ENCODE measurements at regions not wholly inside any gene's neighbourhood (a gene's known extent, or its start where the extent isn't known, plus 50 kb on each side); places are given as distances from the start of the nearest gene placed in this dataset.

DNA sequence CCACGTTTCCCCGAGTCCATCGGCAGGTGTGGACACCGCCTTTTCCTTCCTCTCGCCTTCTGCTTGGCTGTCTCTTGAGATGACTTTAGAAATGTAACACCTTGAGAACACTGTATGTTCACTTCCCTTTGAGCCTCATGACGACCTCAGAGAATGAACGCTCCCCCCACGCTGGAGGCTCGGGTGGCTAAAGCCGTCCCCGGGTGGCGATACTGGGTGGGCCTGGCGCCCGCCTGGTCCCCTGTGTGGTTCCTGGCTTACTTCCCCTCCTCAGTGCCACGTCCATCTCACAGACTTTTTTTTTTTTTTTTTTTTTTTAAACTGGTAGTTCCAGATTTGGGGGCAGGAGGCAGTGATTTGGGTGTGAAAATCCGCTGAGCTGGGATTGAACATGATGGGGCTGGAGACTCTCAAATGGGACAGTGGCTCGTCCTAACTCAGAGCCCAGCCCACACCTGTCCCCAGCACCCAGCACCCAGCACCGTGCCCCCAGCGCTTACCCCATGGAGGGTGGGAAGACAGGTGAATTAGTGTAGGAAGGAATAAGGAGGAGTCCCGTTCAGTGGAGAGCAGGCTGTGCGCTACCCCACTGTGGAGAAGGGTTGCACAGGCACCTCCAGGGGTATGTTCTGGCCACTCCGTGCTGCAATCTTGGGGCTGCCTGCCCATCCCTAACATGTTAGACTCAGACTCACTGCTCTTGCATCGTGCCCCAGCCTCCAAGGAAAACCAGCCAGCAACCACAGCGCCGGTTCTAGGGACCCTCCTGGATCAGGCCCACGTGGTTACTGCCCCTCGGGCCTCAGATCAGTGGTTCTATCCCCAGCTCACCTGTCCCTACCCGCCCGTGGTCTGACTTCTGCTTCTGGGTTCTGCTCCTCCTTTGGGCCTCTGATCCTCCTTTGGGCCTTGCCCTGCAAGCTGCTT is 174.0 kb downstream of the ASB1 start:
- no peak for TF ChIP-seq POLR2A (IDR thresholded peaks at IDR 0.05)
- TF ChIP-seq, protein P1, sequence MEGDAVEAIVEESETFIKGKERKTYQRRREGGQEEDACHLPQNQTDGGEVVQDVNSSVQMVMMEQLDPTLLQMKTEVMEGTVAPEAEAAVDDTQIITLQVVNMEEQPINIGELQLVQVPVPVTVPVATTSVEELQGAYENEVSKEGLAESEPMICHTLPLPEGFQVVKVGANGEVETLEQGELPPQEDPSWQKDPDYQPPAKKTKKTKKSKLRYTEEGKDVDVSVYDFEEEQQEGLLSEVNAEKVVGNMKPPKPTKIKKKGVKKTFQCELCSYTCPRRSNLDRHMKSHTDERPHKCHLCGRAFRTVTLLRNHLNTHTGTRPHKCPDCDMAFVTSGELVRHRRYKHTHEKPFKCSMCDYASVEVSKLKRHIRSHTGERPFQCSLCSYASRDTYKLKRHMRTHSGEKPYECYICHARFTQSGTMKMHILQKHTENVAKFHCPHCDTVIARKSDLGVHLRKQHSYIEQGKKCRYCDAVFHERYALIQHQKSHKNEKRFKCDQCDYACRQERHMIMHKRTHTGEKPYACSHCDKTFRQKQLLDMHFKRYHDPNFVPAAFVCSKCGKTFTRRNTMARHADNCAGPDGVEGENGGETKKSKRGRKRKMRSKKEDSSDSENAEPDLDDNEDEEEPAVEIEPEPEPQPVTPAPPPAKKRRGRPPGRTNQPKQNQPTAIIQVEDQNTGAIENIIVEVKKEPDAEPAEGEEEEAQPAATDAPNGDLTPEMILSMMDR (IDR thresholded peaks at IDR 0.05) = no peak
